PC-9 (cell line): ENCODE measurements at regions not wholly inside any gene's neighbourhood (a gene's known extent, or its start where the extent isn't known, plus 50 kb on each side); places are given as distances from the start of the nearest gene placed in this dataset.

Experiments used
- EZH2 ChIP-seq: fragments of 200-600 bp; sonication (generic); IDR thresholded peaks from 2 replicates; pipeline ENCODE4 v1.8.0; 2017; ENCODE audit warnings: antibody characterized with exemption, low read depth
- TF ChIP-seq, protein P1 (sequence below): fragments of 200-600 bp; sonication (generic); conservative IDR thresholded peaks from 2 replicates; pipeline ENCODE4 v1.6.1; 2017; ENCODE audit warnings: mixed run types, antibody characterized with exemption, mild to moderate bottlenecking, moderate library complexity

GRCh38 chr12:108457734-108458361 is 57.2 kb upstream of the FICD start:
- TF ChIP-seq, protein P1, sequence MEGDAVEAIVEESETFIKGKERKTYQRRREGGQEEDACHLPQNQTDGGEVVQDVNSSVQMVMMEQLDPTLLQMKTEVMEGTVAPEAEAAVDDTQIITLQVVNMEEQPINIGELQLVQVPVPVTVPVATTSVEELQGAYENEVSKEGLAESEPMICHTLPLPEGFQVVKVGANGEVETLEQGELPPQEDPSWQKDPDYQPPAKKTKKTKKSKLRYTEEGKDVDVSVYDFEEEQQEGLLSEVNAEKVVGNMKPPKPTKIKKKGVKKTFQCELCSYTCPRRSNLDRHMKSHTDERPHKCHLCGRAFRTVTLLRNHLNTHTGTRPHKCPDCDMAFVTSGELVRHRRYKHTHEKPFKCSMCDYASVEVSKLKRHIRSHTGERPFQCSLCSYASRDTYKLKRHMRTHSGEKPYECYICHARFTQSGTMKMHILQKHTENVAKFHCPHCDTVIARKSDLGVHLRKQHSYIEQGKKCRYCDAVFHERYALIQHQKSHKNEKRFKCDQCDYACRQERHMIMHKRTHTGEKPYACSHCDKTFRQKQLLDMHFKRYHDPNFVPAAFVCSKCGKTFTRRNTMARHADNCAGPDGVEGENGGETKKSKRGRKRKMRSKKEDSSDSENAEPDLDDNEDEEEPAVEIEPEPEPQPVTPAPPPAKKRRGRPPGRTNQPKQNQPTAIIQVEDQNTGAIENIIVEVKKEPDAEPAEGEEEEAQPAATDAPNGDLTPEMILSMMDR = no peak
- no peak for TF ChIP-seq EZH2
